Loucy (cell line): ENCODE measurements at regions not wholly inside any gene's neighbourhood (a gene's known extent, or its start where the extent isn't known, plus 50 kb on each side); places are given as distances from the start of the nearest gene placed in this dataset.

Source experiments
- EZH2phosphoT487 ChIP-seq: fragments of 200-600 bp; IDR thresholded peaks from 2 replicates; pipeline ENCODE4 v1.6.1; 2018; ENCODE audit warnings: antibody characterized with exemption, mild to moderate bottlenecking, moderate library complexity, borderline replicate concordance
- TF ChIP-seq, protein P1 (sequence below): fragments of 200-600 bp; sonication (generic); conservative IDR thresholded peaks from 2 replicates; pipeline ENCODE4 v1.5.1; 2014; ENCODE audit warnings: mild to moderate bottlenecking, antibody characterized with exemption, low read length

DNA sequence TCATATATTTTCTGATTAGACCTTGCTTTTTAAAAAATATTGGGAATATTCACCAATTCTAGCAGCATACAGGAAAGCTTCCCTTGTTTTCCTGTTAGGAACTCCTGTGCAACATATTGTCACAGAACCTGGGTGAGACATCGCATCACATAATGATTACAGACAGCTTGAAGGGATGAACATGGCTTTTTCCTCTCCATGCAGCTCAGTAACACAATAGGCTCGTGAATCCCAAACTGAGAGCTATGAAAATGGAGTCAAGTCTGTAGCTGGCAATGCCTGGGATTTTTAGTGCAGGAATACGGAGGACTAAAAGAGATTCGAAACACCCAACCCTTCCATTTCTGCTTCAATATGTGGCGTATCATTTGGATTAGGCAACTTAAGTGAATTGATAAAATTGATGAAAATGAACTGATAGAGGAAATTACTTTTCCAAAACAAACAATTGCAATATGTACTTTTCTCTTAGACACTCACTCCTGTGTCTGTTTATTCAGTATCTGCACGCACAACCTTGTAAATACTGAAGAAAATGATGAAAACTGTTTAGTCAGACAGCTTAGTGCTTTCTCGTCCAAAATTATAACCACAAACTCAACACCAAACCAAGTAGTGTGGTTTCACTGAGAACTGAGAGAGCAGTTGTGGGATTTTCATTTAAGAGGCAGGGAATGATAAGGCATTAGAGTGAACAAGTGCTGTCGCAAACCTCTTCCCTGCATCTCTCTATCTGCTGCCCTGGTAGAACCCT lies 250.4 kb downstream of the PTBP2 start:
- TF ChIP-seq, protein P1, sequence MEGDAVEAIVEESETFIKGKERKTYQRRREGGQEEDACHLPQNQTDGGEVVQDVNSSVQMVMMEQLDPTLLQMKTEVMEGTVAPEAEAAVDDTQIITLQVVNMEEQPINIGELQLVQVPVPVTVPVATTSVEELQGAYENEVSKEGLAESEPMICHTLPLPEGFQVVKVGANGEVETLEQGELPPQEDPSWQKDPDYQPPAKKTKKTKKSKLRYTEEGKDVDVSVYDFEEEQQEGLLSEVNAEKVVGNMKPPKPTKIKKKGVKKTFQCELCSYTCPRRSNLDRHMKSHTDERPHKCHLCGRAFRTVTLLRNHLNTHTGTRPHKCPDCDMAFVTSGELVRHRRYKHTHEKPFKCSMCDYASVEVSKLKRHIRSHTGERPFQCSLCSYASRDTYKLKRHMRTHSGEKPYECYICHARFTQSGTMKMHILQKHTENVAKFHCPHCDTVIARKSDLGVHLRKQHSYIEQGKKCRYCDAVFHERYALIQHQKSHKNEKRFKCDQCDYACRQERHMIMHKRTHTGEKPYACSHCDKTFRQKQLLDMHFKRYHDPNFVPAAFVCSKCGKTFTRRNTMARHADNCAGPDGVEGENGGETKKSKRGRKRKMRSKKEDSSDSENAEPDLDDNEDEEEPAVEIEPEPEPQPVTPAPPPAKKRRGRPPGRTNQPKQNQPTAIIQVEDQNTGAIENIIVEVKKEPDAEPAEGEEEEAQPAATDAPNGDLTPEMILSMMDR, result no peak
- no peak for TF ChIP-seq EZH2phosphoT487
